MCF 10A (cell line): ENCODE measurements at regions not wholly inside any gene's neighbourhood (a gene's known extent, or its start where the extent isn't known, plus 50 kb on each side); places are given as distances from the start of the nearest gene placed in this dataset.
A peak's percentile ranks its signal among the peaks of the same experiment; 100 is the strongest.

ENCODE experiments used
- BruUV-seq: library from RNA; stranded (reverse); fragments of 400-500 nt; replicated peaks from 2 replicates; lab custom pipeline; 2021; lab: Mats Ljungman, UMichigan
- CTCF ChIA-PET: fragments of 300-600 bp; sonication (Branson Sonifier 250); formaldehyde crosslinking; extraction: SDS; loops from one replicate; lab custom pipeline; 2021; ENCODE audit warnings: antibody characterized with exemption, inconsistent platforms; lab: Yijun Ruan, JAX
- POLR2A ChIA-PET: fragments of 300-600, 350-650 bp; sonication (Branson Sonifier 250); formaldehyde crosslinking; extraction: SDS; loops from one replicate; lab custom pipeline; 2020; ENCODE audit warnings: antibody characterized with exemption, inconsistent platforms; lab: Yijun Ruan, JAX
- DNase-seq: peaks from one replicate; pipeline ENCODE4 v3.0.0-alpha.2; 2018; ENCODE audit not compliant: unreplicated experiment
- H3K27ac Mint-ChIP-seq: one replicate; pipeline ENCODE4 v1.8.0; 2022; ENCODE audit warnings: mild to moderate bottlenecking, low read depth, mixed read lengths; ENCODE audit not compliant: unreplicated experiment
- H3K27me3 Mint-ChIP-seq: one replicate; pipeline ENCODE4 v1.8.0; 2022; ENCODE audit warnings: mixed read lengths; ENCODE audit not compliant: insufficient read depth, unreplicated experiment
- H3K36me3 Mint-ChIP-seq: one replicate; pipeline ENCODE4 v1.8.0; 2022; ENCODE audit warnings: mild to moderate bottlenecking, moderate library complexity, mixed read lengths; ENCODE audit not compliant: insufficient read depth, unreplicated experiment
- H3K4me1 Mint-ChIP-seq: one replicate; pipeline ENCODE4 v1.8.0; 2022; ENCODE audit warnings: mixed read lengths; ENCODE audit not compliant: insufficient read depth, unreplicated experiment
- H3K4me3 Mint-ChIP-seq: one replicate; pipeline ENCODE4 v1.8.0; 2022; ENCODE audit warnings: mild to moderate bottlenecking, moderate library complexity, mixed read lengths; ENCODE audit not compliant: unreplicated experiment
- H3K9me3 Mint-ChIP-seq: one replicate; pipeline ENCODE4 v1.8.0; 2022; ENCODE audit warnings: mixed read lengths; ENCODE audit not compliant: unreplicated experiment
- intact Hi-C: fragments of 100-400 bp; cut with micrococcal nuclease; formaldehyde crosslinking; loops from 2 replicates; pipeline ENCODE4 v1.14.1; 2022
- TF ChIP-seq, protein P1 (sequence below): fragments of 200-600 bp; IDR thresholded peaks from one replicate; pipeline ENCODE4 v1.8.0; 2022; ENCODE audit warnings: antibody characterized with exemption, mild to moderate bottlenecking; ENCODE audit not compliant: unreplicated experiment

GRCh38 chr10:90641731-90642130 is 216.1 kb downstream of the HTR7 start:
- TF ChIP-seq, protein P1, sequence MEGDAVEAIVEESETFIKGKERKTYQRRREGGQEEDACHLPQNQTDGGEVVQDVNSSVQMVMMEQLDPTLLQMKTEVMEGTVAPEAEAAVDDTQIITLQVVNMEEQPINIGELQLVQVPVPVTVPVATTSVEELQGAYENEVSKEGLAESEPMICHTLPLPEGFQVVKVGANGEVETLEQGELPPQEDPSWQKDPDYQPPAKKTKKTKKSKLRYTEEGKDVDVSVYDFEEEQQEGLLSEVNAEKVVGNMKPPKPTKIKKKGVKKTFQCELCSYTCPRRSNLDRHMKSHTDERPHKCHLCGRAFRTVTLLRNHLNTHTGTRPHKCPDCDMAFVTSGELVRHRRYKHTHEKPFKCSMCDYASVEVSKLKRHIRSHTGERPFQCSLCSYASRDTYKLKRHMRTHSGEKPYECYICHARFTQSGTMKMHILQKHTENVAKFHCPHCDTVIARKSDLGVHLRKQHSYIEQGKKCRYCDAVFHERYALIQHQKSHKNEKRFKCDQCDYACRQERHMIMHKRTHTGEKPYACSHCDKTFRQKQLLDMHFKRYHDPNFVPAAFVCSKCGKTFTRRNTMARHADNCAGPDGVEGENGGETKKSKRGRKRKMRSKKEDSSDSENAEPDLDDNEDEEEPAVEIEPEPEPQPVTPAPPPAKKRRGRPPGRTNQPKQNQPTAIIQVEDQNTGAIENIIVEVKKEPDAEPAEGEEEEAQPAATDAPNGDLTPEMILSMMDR: no peak
- intact Hi-C loops: no loop called here
- no peaks in the 10 kb centered on the region for H3K36me3 Mint-ChIP-seq
- CTCF ChIA-PET: interaction anchor here (0.6 to 2.2 kb wide), 2 partner anchors 10 to 1831 kb away, joined by 5 to 10 read pairs; no protein-coding TSS in a partner anchor
- no peak overlapping the region for H3K27ac Mint-ChIP-seq
- POLR2A ChIA-PET: interaction anchor here (0.6 to 1.1 kb wide), 2 partner anchors 205 to 416 kb away, joined by 3 to 5 read pairs; no protein-coding TSS in a partner anchor
- H3K27me3 Mint-ChIP-seq: no peaks in the 10 kb centered on the region
- no peak for DNase-seq
- no peak overlapping the region for H3K4me3 Mint-ChIP-seq
- BruUV-seq: no TSS peak
- peaks cover 7% of the 10 kb centered on the region for H3K9me3 Mint-ChIP-seq
- peaks cover 14% of the 10 kb centered on the region for H3K4me1 Mint-ChIP-seq

DNA sequence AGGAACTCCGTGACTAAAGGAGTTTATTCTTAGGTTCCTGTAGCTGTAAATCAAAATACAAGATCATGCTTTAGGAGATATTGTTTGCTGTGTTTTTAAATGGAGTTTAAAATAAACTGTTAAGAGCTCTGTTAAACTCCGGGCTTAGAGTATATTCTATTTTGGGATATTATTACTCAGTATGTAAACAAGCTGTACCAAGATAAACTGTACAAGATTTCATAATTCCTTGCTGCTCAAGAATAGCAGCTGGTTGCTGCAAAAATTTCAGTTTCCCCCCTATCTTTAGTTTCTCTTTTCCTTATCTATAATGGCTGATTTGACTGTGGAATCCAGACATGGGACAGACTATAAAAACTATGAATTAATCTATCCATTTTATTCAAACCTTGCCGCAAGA is 215.7 kb downstream of the HTR7 start:
- H3K4me1 Mint-ChIP-seq: peaks cover 14% of the 10 kb centered on the region
- CTCF ChIA-PET: interaction anchor here (0.6 to 2.2 kb wide), 3 partner anchors 10 to 1832 kb away, joined by 4 to 10 read pairs (median 5); no protein-coding TSS in a partner anchor
- BruUV-seq: no TSS peak
- H3K9me3 Mint-ChIP-seq: peaks cover 7% of the 10 kb centered on the region
- H3K27ac Mint-ChIP-seq: no peak overlapping the region
- H3K36me3 Mint-ChIP-seq: no peaks in the 10 kb centered on the region
- POLR2A ChIA-PET: interaction anchor here (0.7 to 1.1 kb wide), 3 partner anchors 11 to 205 kb away, joined by 3 read pairs; no protein-coding TSS in a partner anchor
- TF ChIP-seq, protein P1: no peak
- peak; percentile 1 for DNase-seq
- intact Hi-C loops: no loop called here
- H3K27me3 Mint-ChIP-seq: no peaks in the 10 kb centered on the region
- no peak overlapping the region for H3K4me3 Mint-ChIP-seq

- POLR2A ChIA-PET: interaction anchor here (0.7 to 1.1 kb wide), 3 partner anchors 11 to 206 kb away, joined by 3 read pairs; no protein-coding TSS in a partner anchor
- Mint-ChIP-seq H3K27ac (no peak overlapping the region), H3K36me3 (no peaks in the 10 kb centered on the region), H3K27me3 (no peaks in the 10 kb centered on the region), H3K4me1 (peaks cover 14% of the 10 kb centered on the region), H3K9me3 (peaks cover 7% of the 10 kb centered on the region), H3K4me3 (no peak overlapping the region)
- CTCF ChIA-PET: interaction anchor here (0.9 to 2.2 kb wide), 3 partner anchors 9 to 28 kb away, joined by 3 to 10 read pairs (median 4); no protein-coding TSS in a partner anchor
- no peak for DNase-seq
- intact Hi-C loops: no loop called here
- no TSS peak for BruUV-seq
- TF ChIP-seq, protein P1: no peak
These were observed 215.2 kb downstream of the HTR7 start for GRCh38 chr10:90642650-90643049.

DNA sequence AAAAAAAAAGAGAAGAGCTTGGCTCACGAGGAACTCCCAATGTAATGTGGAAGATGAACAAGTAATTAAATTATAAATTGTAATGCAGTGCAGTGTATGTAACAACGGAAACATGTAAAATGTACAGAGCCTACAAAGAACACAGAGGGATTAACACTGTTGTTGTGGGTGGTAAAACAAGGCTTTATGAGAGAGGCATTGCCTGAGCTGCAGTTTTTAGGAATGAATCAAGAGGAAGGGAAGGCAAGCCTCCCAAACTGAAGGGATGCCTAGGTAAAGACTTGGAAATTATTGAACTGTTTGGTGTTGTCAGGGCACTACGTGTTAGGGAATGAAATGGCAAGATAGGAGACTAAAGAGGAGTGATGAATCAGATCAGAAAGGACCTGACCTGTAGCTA is 213.7 kb downstream of the HTR7 start:
- no peak overlapping the region for H3K27ac Mint-ChIP-seq
- no TSS peak for BruUV-seq
- intact Hi-C loops: no loop called here
- H3K4me3 Mint-ChIP-seq: no peak overlapping the region
- peaks cover 14% of the 10 kb centered on the region for H3K4me1 Mint-ChIP-seq
- ChIA-PET CTCF (interaction anchor here (0.5 to 1.0 kb wide), 2 partner anchors 203 to 762 kb away, joined by 3 to 4 read pairs; no protein-coding TSS in a partner anchor), POLR2A (interaction anchor here (0.7 to 1.3 kb wide), 3 partner anchors 9 to 1664 kb away, joined by 3 to 6 read pairs (median 4); no protein-coding TSS in a partner anchor)
- TF ChIP-seq, protein P1: no peak
- H3K9me3 Mint-ChIP-seq: peaks cover 1% of the 10 kb centered on the region
- no peaks in the 10 kb centered on the region for H3K36me3 Mint-ChIP-seq
- DNase-seq: peak; percentile 20
- no peaks in the 10 kb centered on the region for H3K27me3 Mint-ChIP-seq
